ENCODE measurements at regions not wholly inside any gene's neighbourhood (a gene's known extent, or its start where the extent isn't known, plus 50 kb on each side); places are given as distances from the start of the nearest gene placed in this dataset.

GRCh38 chr5:124599028-124599973 lies 147.1 kb downstream of the ZNF608 start:
- ATAC-seq (ENCODE audit: low FRiP score) = no peak
- TF ChIP-seq CTCF (IDR thresholded peaks at IDR 0.05) = no peak
- DNase-seq (ENCODE audit: low spot score) = no peak

GRCh38 chr5:124596595-124597421 lies 149.6 kb downstream of the ZNF608 start:
- no peak for TF ChIP-seq CTCF (IDR thresholded peaks at IDR 0.05)
- no peak for ATAC-seq (ENCODE audit: low FRiP score)

GRCh38 chr5:124593952-124594351 lies 152.5 kb downstream of the ZNF608 start:
- DNase-seq (ENCODE audit: low spot score) = no peak
- no peak for ATAC-seq (ENCODE audit: low FRiP score)
- no peak for TF ChIP-seq CTCF (IDR thresholded peaks at IDR 0.05)

More at GRCh38 chr5:124596595-124597421, 149.6 kb downstream of the ZNF608 start:
- DNase-seq (ENCODE audit: low spot score) = no peak

GRCh38 chr5:124592891-124593290 lies 153.5 kb downstream of the ZNF608 start:
- no peak for TF ChIP-seq CTCF (IDR thresholded peaks at IDR 0.05)

GRCh38 chr5:124591583-124591982 lies 154.9 kb downstream of the ZNF608 start:
- TF ChIP-seq CTCF (IDR thresholded peaks at IDR 0.05) = no peak
- DNase-seq (ENCODE audit: low spot score) = no peak
- ATAC-seq (ENCODE audit: low FRiP score) = no peak

More at GRCh38 chr5:124592891-124593290, 153.5 kb downstream of the ZNF608 start:
- ATAC-seq (ENCODE audit: low FRiP score) (no peak), DNase-seq (ENCODE audit: low spot score) (no peak)

GRCh38 chr5:124590686-124591085 lies 155.8 kb downstream of the ZNF608 start:
- DNase-seq (ENCODE audit: low spot score) = no peak
- no peak for TF ChIP-seq CTCF (IDR thresholded peaks at IDR 0.05)
- no peak for ATAC-seq (ENCODE audit: low FRiP score)

All from omental fat pad (tissue), 3 donors.